Glomerular visceral epithelial cell (primary cell): ENCODE measurements at regions not wholly inside any gene's neighbourhood (a gene's known extent, or its start where the extent isn't known, plus 50 kb on each side); places are given as distances from the start of the nearest gene placed in this dataset.
"Not testable (repeated sequence)": the region's sequence is repeated elsewhere in the genome, so short reads cannot be mapped to it uniquely, and the experiment has no call there.

Experiments used
- DNase-seq: peaks from one replicate; pipeline ENCODE4 v3.0.0-alpha.2; 2016; ENCODE audit errors: extremely low spot score

DNA sequence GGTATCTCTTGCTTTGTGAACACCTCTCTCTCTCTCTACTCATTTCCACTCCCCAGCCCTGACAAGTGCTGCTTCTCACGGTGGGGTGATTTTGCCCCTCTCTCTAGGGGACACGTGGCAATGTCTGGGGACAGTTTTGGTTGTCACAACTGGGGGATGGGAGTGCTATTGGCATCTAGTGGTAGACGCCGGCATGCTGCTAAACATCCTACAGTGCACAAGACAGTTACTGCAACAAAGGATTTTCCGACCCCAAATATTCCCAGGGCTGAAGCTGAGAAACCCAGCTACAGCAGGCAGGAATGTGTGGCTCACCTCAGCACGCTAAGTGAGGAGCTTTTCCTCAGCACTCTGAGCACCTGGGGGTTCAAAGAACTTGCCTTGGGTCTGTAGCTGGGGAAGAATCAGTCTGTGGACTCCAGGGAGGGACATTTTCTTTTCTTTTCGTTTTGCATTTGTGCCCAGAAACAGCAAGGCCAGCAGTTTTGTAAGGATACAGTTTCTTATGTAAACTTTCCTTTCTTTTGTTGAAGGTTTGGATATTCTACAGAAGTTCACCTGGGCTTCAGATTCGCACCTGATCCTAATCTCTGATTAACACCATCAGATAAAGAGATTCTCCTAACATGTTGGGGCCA lies 246.9 kb upstream of the ZFP64 start:
- no peak for DNase-seq

- no peak for DNase-seq
Observed at GRCh38 chr20:52434453-52434852, 242.9 kb upstream of the ZFP64 start.

DNA sequence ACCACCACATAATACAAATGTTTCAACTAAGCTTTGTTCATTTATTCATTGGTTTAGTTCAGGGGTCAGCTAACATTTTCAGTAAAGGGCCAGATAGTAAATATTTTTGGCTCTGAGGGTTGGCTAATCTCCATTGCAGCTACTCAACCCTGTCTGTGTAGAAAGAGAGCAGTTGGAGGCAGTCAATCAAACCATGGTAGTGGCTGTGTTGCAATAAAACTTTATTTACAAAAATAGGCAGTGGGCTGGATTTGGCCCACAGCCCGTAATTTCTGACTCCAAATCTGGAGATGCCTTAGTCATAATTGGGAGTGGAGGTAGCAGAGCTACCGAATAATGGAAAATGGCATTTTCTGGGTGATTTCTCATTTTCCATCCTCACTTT lies 242.5 kb upstream of the ZFP64 start:
- no peak for DNase-seq

- DNase-seq = no peak
Observed at GRCh38 chr20:52433326-52434040, 241.9 kb upstream of the ZFP64 start.

DNA sequence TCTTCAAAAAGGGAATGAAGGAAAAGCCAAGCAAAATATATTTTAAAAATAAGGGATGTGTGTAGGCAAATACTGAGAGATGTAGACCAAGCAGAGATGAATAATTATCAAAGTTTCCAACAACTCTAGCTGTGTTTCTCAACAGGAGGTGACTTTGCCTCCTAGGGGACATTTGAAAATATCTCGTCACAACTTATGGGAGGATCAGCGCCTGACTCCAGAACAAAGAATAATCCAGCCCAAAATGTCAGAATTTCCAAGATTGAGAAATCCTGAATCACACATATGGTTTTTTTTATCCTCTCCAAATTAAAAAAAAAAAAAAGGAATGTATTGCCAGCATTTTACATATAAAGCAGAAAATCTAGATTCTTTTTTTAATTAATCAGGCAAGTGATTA lies 241.2 kb upstream of the ZFP64 start:
- DNase-seq = no peak

GRCh38 chr20:52429029-52429428 lies 237.4 kb upstream of the ZFP64 start:
- no peak for DNase-seq

GRCh38 chr20:52427960-52428359 lies 236.4 kb upstream of the ZFP64 start:
- no peak for DNase-seq

GRCh38 chr20:52426856-52427255 lies 235.3 kb upstream of the ZFP64 start:
- no peak for DNase-seq

GRCh38 chr20:52425701-52426100 lies 234.1 kb upstream of the ZFP64 start:
- no peak for DNase-seq

GRCh38 chr20:52425253-52425652 lies 233.7 kb upstream of the ZFP64 start:
- no peak for DNase-seq

DNA sequence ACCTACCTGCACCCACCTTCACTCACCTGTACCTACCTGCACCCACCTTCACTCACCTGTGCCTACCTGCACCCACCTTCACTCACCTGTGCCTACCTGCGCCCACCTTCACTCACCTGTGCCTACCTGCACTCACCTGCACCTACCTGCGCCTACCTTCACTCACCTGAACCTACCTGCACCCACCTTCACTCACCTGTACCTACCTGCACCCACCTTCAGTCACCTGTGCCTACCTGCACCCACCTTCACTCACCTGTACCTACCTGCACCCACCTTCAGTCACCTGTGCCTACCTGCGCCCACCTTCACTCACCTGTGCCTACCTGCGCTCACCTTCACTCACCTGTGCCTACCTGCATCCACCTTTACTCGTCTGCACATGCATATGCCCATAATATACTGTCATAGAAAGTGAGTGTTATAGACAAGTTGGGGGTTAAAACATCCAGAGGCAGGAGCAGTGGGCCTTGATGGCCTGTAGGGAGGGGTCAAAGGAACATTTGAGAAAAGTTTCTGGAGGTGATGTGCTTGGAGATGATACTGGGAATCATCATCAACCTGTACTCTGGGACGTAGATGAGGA lies 232.9 kb upstream of the ZFP64 start:
- DNase-seq = not testable (repeated sequence)

- DNase-seq = not testable (repeated sequence)
Observed at GRCh38 chr20:52423536-52424140, 232.1 kb upstream of the ZFP64 start.

DNA sequence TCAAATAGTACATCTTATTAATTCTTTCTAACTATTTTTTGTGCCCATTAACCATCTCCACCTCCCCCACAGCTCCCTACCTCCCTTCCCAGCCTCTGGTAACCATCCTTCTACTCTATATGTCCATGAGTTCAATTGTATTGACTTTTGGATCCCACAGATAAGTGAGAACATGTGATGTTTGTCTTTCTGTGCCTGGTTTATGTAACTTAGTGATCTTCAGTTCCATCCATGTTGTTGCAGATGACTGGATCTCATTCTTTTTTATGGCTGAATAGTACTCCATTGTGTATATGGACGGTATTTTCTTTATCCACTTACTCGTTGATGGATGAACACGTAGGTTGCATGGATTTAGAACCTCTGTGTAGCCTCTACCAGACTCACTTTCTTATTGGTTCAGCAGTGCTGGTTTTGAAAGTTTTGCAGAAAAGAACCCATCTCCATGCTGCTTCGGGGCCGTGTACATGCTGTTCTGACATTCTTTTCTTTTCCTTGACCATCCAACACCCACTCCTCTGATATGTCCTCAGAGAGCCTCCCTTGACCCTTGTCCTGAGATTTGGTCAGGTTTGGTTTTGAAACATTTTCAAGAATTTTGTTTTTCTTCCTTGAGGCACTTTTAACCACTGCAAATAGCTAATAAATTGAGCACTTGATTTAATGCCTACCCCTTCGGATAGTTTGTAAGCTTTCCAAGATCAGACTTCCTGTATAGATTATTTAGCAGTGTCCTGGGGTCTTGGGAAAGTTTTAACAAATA lies 231.2 kb upstream of the ZFP64 start:
- no peak for DNase-seq

- no peak for DNase-seq
Observed at GRCh38 chr20:52420805-52421204, 229.2 kb upstream of the ZFP64 start.

GRCh38 chr20:52419205-52419604 lies 227.6 kb upstream of the ZFP64 start:
- no peak for DNase-seq

- DNase-seq = no peak
Observed at GRCh38 chr20:52416953-52417352, 225.4 kb upstream of the ZFP64 start.

DNA sequence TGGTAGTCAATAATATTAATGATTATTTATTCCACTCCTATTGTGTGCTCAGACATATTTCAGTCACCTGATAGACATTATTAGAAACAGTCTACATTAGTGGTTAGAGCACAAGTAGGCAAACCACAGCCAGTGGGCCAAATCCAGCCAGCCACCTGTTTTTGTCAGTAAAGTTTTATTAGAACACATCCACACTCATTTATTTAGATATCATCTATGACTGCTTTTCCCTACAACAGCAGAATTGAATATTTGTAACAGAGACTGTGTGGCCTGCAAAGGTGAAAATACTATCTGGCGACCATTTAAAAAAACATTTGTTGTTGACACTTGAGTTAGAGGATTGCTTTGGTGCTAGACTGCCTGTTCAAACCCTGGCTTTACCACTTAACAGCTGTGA lies 220.0 kb upstream of the ZFP64 start:
- no peak for DNase-seq

DNA sequence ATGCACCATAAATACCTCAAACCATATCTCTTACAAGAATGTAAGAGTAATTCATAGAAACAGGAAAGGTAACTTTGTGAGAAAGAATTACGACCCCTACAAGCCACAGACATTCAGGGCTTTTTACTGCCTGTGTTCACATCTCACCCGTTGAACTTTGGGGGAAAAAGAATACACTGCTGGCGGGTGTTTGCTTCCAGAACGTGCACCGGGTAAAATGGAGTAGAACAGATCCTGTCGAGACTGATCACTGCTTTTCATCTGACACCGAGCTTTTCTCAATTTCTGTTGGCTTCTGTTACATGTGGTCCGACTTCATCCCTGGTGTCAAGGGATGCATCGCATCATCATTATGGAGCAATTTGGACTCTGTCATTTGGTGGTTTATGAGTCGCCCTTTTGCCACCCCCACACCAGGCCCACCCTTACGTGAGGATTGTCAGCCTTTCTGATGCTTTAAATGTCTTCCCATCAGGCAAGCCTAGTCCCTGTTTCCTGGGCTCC lies 219.2 kb upstream of the ZFP64 start:
- no peak for DNase-seq

GRCh38 chr20:52410182-52410647 lies 218.6 kb upstream of the ZFP64 start:
- DNase-seq = no peak

DNA sequence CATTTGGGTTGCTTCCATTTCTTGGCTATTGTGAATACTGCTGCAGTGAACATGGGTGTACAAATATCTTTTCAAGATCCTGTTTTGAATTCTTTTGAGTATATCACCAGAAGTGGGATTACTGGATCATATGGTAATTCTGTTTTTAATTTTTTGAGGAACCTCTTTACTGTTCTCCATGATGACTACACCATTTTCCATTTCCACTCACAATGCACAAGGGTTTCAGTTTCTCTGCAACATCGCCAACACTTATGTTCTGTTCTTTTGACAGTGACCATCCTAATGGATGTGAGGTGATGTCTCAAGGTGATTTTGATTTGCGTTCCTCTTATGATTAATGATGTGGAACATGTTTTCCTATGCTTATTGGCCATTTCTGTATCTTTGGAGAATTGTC lies 214.4 kb upstream of the ZFP64 start:
- DNase-seq = no peak

DNA sequence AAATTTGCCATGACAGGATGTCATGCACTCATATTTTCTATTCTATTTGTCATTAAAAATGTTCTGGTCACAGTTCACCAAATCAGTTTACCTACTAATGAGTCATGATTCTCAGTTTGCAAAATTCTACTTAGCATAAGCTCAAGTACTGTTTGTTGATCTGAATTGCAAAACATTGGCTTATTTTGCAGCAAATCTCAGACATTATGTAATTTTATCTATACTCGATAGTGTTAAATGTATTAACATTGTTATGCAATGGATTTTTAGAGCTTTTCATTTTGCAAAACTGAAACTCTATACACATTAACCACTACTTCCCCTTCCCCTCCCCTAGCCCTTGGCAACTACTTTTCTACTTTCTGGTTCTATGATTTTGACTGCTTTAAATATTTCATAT lies 213.8 kb upstream of the ZFP64 start:
- no peak for DNase-seq

DNA sequence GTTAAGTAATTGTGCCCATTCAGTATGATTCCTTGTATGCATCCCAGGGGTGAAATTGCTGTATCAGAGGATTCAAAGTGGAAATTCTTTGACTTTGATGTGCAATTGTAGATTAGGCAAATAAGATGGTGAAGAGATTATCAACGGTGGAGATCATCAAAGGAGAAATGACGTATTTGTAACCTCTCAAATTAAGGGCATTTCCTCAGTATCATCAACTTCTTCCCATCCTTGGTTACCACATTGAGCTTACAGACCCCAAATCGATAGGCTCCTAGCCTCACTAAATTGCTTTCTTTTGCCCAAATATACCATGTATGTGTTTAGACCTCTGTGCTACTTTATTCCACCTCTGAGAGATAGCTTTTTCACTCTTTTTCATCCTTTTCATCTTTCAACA lies 213.1 kb upstream of the ZFP64 start:
- DNase-seq = no peak
